ENCODE measurements at regions not wholly inside any gene's neighbourhood (a gene's known extent, or its start where the extent isn't known, plus 50 kb on each side); places are given as distances from the start of the nearest gene placed in this dataset.

DNA sequence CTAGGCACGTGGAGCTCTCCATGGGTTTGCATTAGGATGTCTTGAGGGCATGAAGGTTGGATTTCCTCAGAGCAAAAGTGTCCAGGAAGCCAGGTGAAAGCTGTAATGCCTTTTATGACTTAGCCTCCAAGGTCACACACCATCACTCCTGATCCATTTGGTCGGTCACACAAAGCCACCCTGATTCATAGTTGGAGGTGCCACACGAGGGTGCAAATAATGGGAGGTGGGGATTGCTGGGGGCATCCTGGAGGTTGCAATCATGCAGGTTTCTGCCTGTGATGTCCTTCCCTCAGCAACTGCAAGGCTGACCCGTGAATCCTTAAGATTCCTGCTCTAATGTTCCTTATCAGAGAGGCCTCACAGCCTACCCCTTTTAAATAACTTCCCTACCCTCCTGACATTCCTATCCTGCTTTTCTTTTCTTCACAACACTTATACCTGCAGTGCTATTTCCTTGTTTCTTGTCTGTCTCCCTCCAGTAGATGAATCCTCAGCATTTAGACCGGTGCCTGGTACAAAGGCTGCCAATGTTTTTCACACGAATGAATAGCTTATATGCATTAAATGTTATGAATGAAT, 97.1 kb downstream of the LIPG start:
- H3K27ac Mint-ChIP-seq: peak overlapping the region in 1 of 3 experiments; percentile 11; a peak in 1 of 7 replicates
- WGBS (ENCODE audit: extremely low coverage, insufficient read length, low lambda C conversion rate): no CpG with 5 or more reads among the region's 6 CpGs
- Histone ChIP-seq H2BK15ac (ENCODE audit: low read depth, low read length) (no peak overlapping the region), H2BK20ac (ENCODE audit: low read depth, low read length, poor library complexity, severe bottlenecking) (no peak overlapping the region), H3K14ac (ENCODE audit: insufficient read depth, low read length) (no peak overlapping the region), H2BK120ac (ENCODE audit: low read depth, low read length, poor library complexity, severe bottlenecking) (no peak overlapping the region), H2AK5ac (ENCODE audit: insufficient read length, low read length) (no peak overlapping the region), H3K23me2 (ENCODE audit: insufficient read length, low read depth, low read length, poor library complexity, severe bottlenecking) (no peaks in the 10 kb centered on the region), H3K79me1 (ENCODE audit: insufficient read depth, low read depth, low read length, poor library complexity, severe bottlenecking) (no peaks in the 10 kb centered on the region), H3K4ac (ENCODE audit: low read depth, low read length) (no peak overlapping the region), H3K56ac (ENCODE audit: insufficient read length, low read depth, low read length) (no peak overlapping the region), H2AFZ (ENCODE audit: low read length) (no peak overlapping the region), H4K8ac (replicated peaks; ENCODE audit: insufficient read length, low read depth, low read length) (no peak overlapping the region), H3K4me2 (ENCODE audit: insufficient read depth, insufficient read length, low read length) (no peak overlapping the region), H3K79me2 (ENCODE audit: insufficient read depth, low read length) (no peaks in the 10 kb centered on the region), H4K20me1 (ENCODE audit: control insufficient read depth, insufficient read depth, insufficient read length) (no peaks in the 10 kb centered on the region), H3K18ac (ENCODE audit: insufficient read length, low read depth, low read length) (no peak overlapping the region), H3K4me1 (ENCODE audit: insufficient read depth, low read length) (peaks cover 5% of the 10 kb centered on the region; the same call in 1 of the 2 replicates), H2BK5ac (ENCODE audit: insufficient read length, low read length) (no peak overlapping the region), H3K9ac (ENCODE audit: extremely low read depth, insufficient read length, low read length) (no peak overlapping the region), H3K9me3 (ENCODE audit: control insufficient read depth, low read depth, low read length) (no peaks in the 10 kb centered on the region), H3K23ac (ENCODE audit: insufficient read length, low read depth, low read length) (no peak overlapping the region), H4K5ac (ENCODE audit: insufficient read length, low read depth, low read length) (no peak overlapping the region), H4K91ac (ENCODE audit: insufficient read length, low read depth, low read length) (no peak overlapping the region), H3T11ph (ENCODE audit: low read length) (no peak overlapping the region), H3K27ac (ENCODE audit: insufficient read length, low read depth, low read length) (no peak overlapping the region), H3K27me3 (ENCODE audit: insufficient read depth, low read length) (no peaks in the 10 kb centered on the region), H2BK12ac (ENCODE audit: insufficient read length, low read depth, low read length) (no peak overlapping the region)
- peaks cover 19 to 25% of the 10 kb centered on the region in 2 experiments for H3K4me1 Mint-ChIP-seq
- no peaks in the 10 kb centered on the region for H3K9me3 Mint-ChIP-seq
- DNase-seq: no peak
- no peaks in the 10 kb centered on the region for H3K36me3 Mint-ChIP-seq (ENCODE audit: insufficient read depth in 1 of 3, low read depth in 3 of 3)
- no peak overlapping the region for H3K4me3 Mint-ChIP-seq
- no peaks in the 10 kb centered on the region for H3K27me3 Mint-ChIP-seq (ENCODE audit: low read depth)
- TF ChIP-seq, protein P1, sequence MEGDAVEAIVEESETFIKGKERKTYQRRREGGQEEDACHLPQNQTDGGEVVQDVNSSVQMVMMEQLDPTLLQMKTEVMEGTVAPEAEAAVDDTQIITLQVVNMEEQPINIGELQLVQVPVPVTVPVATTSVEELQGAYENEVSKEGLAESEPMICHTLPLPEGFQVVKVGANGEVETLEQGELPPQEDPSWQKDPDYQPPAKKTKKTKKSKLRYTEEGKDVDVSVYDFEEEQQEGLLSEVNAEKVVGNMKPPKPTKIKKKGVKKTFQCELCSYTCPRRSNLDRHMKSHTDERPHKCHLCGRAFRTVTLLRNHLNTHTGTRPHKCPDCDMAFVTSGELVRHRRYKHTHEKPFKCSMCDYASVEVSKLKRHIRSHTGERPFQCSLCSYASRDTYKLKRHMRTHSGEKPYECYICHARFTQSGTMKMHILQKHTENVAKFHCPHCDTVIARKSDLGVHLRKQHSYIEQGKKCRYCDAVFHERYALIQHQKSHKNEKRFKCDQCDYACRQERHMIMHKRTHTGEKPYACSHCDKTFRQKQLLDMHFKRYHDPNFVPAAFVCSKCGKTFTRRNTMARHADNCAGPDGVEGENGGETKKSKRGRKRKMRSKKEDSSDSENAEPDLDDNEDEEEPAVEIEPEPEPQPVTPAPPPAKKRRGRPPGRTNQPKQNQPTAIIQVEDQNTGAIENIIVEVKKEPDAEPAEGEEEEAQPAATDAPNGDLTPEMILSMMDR (conservative IDR thresholded peaks at IDR 0.05): no peak
